ENCODE measurements at regions not wholly inside any gene's neighbourhood (a gene's known extent, or its start where the extent isn't known, plus 50 kb on each side); places are given as distances from the start of the nearest gene placed in this dataset.

DNA sequence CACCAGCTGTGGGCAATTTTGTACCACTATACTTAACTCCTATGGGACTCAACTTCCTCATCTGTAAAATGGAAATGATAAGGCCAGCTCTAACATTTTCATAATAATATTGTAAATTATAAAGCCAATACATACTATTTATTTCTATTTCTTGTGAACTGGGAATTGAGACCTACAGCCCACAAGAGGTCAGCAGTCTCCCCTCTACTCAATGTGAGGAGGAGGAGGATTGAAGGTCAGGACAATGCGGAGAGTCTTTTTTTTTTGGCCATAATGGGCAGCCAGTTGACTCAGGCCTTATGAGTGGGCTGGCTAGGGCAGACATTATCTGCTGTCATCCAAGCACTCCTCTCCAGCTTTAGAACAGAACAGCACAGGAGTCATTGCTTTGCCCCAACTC, 90.5 kb downstream of the NUF2 start:
- intact Hi-C loops (cut with micrococcal nuclease; ENCODE audit: unreplicated experiment) = loop anchor here (5.0 kb wide), 1 partner anchor 290 kb away; no protein-coding TSS in a partner anchor
- BruUV-seq (replicated peaks) = no TSS peak
- H3K4me1 Mint-ChIP-seq (ENCODE audit: low read depth, unreplicated experiment) = no peaks in the 10 kb centered on the region

DNA sequence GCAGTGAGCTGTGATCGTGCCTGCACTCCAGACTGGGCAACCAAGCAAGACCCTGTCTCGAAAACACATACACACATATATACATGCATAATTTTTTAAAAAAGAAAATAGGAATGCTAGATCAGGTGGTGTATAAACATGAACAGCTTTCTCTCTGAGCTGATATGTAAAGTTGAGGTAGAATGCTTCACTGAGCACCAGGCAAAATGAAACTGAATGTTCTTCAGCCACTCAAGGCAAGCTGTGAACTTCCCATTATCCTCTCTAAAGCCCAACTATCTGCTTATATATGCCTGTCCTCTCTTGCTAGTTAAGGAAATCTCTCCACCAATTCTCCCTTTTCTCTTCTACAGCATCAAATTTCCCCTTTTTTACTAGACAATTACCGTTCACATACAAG, 93.0 kb downstream of the NUF2 start:
- Histone ChIP-seq H3K4me3 (ENCODE audit: low read depth, low read length) (no peak overlapping the region), H3K4me1 (no peaks in the 10 kb centered on the region), H3K27me3 (replicated peaks; ENCODE audit: control insufficient read depth, insufficient read depth, low read length) (no peaks in the 10 kb centered on the region), H3K36me3 (ENCODE audit: control insufficient read depth, insufficient read depth, low read length) (no peaks in the 10 kb centered on the region), H3K9me3 (no peaks in the 10 kb centered on the region)
- ChIA-PET POLR2A (no interaction called here), CTCF (no interaction called here)
- TF ChIP-seq, protein P1, sequence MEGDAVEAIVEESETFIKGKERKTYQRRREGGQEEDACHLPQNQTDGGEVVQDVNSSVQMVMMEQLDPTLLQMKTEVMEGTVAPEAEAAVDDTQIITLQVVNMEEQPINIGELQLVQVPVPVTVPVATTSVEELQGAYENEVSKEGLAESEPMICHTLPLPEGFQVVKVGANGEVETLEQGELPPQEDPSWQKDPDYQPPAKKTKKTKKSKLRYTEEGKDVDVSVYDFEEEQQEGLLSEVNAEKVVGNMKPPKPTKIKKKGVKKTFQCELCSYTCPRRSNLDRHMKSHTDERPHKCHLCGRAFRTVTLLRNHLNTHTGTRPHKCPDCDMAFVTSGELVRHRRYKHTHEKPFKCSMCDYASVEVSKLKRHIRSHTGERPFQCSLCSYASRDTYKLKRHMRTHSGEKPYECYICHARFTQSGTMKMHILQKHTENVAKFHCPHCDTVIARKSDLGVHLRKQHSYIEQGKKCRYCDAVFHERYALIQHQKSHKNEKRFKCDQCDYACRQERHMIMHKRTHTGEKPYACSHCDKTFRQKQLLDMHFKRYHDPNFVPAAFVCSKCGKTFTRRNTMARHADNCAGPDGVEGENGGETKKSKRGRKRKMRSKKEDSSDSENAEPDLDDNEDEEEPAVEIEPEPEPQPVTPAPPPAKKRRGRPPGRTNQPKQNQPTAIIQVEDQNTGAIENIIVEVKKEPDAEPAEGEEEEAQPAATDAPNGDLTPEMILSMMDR (IDR thresholded peaks at IDR 0.05; ENCODE audit: insufficient read depth in 1 of 2, low read depth in 1 of 2, low read length in 1 of 2, severe bottlenecking in 1 of 2, unreplicated experiment in 1 of 2) = no peak
- H3K27ac Mint-ChIP-seq (ENCODE audit: unreplicated experiment) = no peak overlapping the region
- H3K9me3 Mint-ChIP-seq (ENCODE audit: unreplicated experiment) = no peaks in the 10 kb centered on the region
- peaks cover 4% of the 10 kb centered on the region for H3K27me3 Mint-ChIP-seq (ENCODE audit: insufficient read depth, unreplicated experiment)
- no TSS peak for BruUV-seq (replicated peaks)
- no peak overlapping the region for H3K4me3 Mint-ChIP-seq (ENCODE audit: unreplicated experiment)
- intact Hi-C loops (cut with micrococcal nuclease; ENCODE audit: unreplicated experiment) = loop anchor here (5.0 kb wide), 1 partner anchor 288 kb away; no protein-coding TSS in a partner anchor
- DNase-seq = no peak
- H3K4me1 Mint-ChIP-seq (ENCODE audit: low read depth, unreplicated experiment) = no peaks in the 10 kb centered on the region
- no peaks in the 10 kb centered on the region for H3K36me3 Mint-ChIP-seq (ENCODE audit: insufficient read depth, unreplicated experiment)

More for the DNA sequence above, 90.5 kb downstream of the NUF2 start:
- ChIA-PET POLR2A (no interaction called here), CTCF (no interaction called here)
- DNase-seq = no peak
- no peaks in the 10 kb centered on the region for H3K36me3 ChIP-seq (ENCODE audit: control insufficient read depth, insufficient read depth, low read length)
- Mint-ChIP-seq H3K36me3 (ENCODE audit: insufficient read depth, unreplicated experiment) (no peaks in the 10 kb centered on the region), H3K27me3 (ENCODE audit: insufficient read depth, unreplicated experiment) (peaks cover 9% of the 10 kb centered on the region), H3K9me3 (ENCODE audit: unreplicated experiment) (no peaks in the 10 kb centered on the region), H3K27ac (ENCODE audit: unreplicated experiment) (no peak overlapping the region), H3K4me3 (ENCODE audit: unreplicated experiment) (no peak overlapping the region)
- no peak overlapping the region for H3K4me3 ChIP-seq (ENCODE audit: low read depth, low read length)
- H3K9me3 ChIP-seq = no peaks in the 10 kb centered on the region
- TF ChIP-seq, protein P1 (IDR thresholded peaks at IDR 0.05; ENCODE audit: insufficient read depth in 1 of 2, low read depth in 1 of 2, low read length in 1 of 2, severe bottlenecking in 1 of 2, unreplicated experiment in 1 of 2) = peak in 1 of 2 experiments; percentile 9
- no peaks in the 10 kb centered on the region for H3K27me3 ChIP-seq (replicated peaks; ENCODE audit: control insufficient read depth, insufficient read depth, low read length)
- H3K4me1 ChIP-seq = no peaks in the 10 kb centered on the region

DNA sequence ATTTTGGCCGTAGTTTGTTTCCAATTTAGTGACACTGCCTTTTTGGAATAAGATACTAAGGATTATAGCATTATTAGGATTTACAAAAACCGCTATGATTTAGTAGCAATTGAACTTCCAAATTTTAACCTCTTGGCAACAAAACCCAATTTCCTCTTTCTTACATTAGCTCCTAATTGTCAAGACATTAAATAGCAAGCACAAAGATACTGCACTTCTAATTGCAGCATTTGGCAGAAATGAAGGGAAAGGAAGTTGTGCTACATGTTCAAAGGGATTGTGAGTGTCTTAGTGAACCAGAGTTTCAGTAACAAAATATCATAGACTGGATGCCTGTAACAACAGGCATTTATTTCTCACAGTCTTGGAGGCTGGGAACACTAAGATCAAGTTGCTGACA, 99.9 kb downstream of the NUF2 start:
- no peaks in the 10 kb centered on the region for H3K27me3 ChIP-seq (replicated peaks; ENCODE audit: control insufficient read depth, insufficient read depth, low read length)
- H3K36me3 ChIP-seq (ENCODE audit: control insufficient read depth, insufficient read depth, low read length) = no peaks in the 10 kb centered on the region
- intact Hi-C loops (cut with micrococcal nuclease; ENCODE audit: unreplicated experiment) = no loop called here
- Mint-ChIP-seq H3K9me3 (ENCODE audit: unreplicated experiment) (no peaks in the 10 kb centered on the region), H3K4me3 (ENCODE audit: unreplicated experiment) (no peak overlapping the region), H3K27me3 (ENCODE audit: insufficient read depth, unreplicated experiment) (no peaks in the 10 kb centered on the region), H3K4me1 (ENCODE audit: low read depth, unreplicated experiment) (peaks cover 7% of the 10 kb centered on the region), H3K27ac (ENCODE audit: unreplicated experiment) (no peak overlapping the region), H3K36me3 (ENCODE audit: insufficient read depth, unreplicated experiment) (no peaks in the 10 kb centered on the region)
- no TSS peak for BruUV-seq (replicated peaks)
- POLR2A ChIA-PET = no interaction called here
- no peak overlapping the region for H3K4me3 ChIP-seq (ENCODE audit: low read depth, low read length)
- H3K9me3 ChIP-seq = no peaks in the 10 kb centered on the region
- peaks cover 19% of the 10 kb centered on the region for H3K4me1 ChIP-seq
- DNase-seq = no peak
- CTCF ChIA-PET = interaction anchor here (0.6 kb wide), 1 partner anchor 32 kb away, joined by 5 read pairs; no protein-coding TSS in a partner anchor
- TF ChIP-seq, protein P1 (IDR thresholded peaks at IDR 0.05; ENCODE audit: insufficient read depth in 1 of 2, low read depth in 1 of 2, low read length in 1 of 2, severe bottlenecking in 1 of 2, unreplicated experiment in 1 of 2) = no peak
